Heart right ventricle (tissue), 16 donors: ENCODE measurements at regions not wholly inside any gene's neighbourhood (a gene's known extent, or its start where the extent isn't known, plus 50 kb on each side); places are given as distances from the start of the nearest gene placed in this dataset.

Experiments
- ATAC-seq, 8 donors: fragments of 200-7000 bp; cut with Tn5 transposase; one replicate each; pipeline ENCODE4 v1.9.1; 2020; ENCODE audit warnings: mild to moderate bottlenecking in 8 of 8, moderate library complexity in 8 of 8, moderate number of reproducible peaks in 1 of 8
- DNase-seq, 2 donors: peaks; one replicate each; pipeline ENCODE4 v3.0.0-alpha.2; 2020
- H3K27ac ChIP-seq, 10 donors: fragments of 200-600 bp; sonication (generic) in 2 of 10; one replicate each; pipeline versions ENCODE4 v1.5.0 to v1.8.0; 2020 to 2022; ENCODE audit warnings: mild to moderate bottlenecking in 3 of 10
- H3K27me3 ChIP-seq, 7 donors: fragments of 200-600 bp; one replicate each; pipeline ENCODE4 v1.8.0; 2021 to 2022; ENCODE audit warnings: mild to moderate bottlenecking in 2 of 7
- H3K36me3 ChIP-seq, 9 donors: fragments of 200-600 bp; sonication (generic) in 1 of 9; one replicate each; pipeline versions ENCODE4 v1.5.0 to v1.8.0; 2020 to 2022; ENCODE audit warnings: mild to moderate bottlenecking in 2 of 9
- H3K4me1 ChIP-seq, 9 donors: fragments of 200-600 bp; sonication (generic) in 1 of 9; one replicate each; pipeline versions ENCODE4 v1.5.0 to v1.8.0; 2020 to 2022; ENCODE audit warnings: mild to moderate bottlenecking in 4 of 9
- H3K4me3 ChIP-seq, 10 donors: fragments of 200-600 bp; sonication (generic) in 2 of 10; one replicate each; pipeline versions ENCODE4 v1.5.0 to v1.8.0; 2020 to 2022; ENCODE audit warnings: mild to moderate bottlenecking in 7 of 10, moderate library complexity in 2 of 10
- H3K9me3 ChIP-seq, 11 donors: fragments of 200-600 bp in 10 of 11; sonication (generic) in 2 of 11; one replicate each; pipeline versions ENCODE4 v1.5.0 to v1.8.0; 2013 to 2022; ENCODE audit warnings: mild to moderate bottlenecking in 2 of 11, control low read depth in 1 of 11, moderate library complexity in 1 of 11
- WGBS, 2 donors: extraction: QIAGEN DNeasy Blood & Tissue Kit; methylation state at CpG; one replicate each; pipeline ENCODE4 v1.1.7; 2013; ENCODE audit warnings: inconsistent platforms in 1 of 2; 5-methylcytosine and 5-hydroxymethylcytosine counted together
- intact Hi-C, 10 donors: fragments of 100-400 bp; cut with DNase I; formaldehyde crosslinking; loops; one replicate each; pipeline versions ENCODE4 v1.11.1 to v1.14.2; 2022
- TF ChIP-seq, protein P1 (sequence below), 9 donors: fragments of 200-600 bp; sonication (generic) in 2 of 9; IDR thresholded peaks; one replicate each; pipeline versions ENCODE4 v1.5.0 to v1.8.0; 2021 to 2022; ENCODE audit warnings: antibody characterized with exemption in 9 of 9, mild to moderate bottlenecking in 5 of 9, moderate library complexity in 1 of 9
- donor health status: Arrhythmogenic right ventricular cardiomyopathy.
- donor health status: ischemic (EF 13 %, LVEDD 7.1; RV severe dilation, severe dysfunction).
- donor health status: healthy with polysubstance abuse.
- donor health status: DM: no; HTN: yes; CAD: no.
- donor health status: DM: no; HTN: no; CAD: no.
- donor health status: ischemic (EF 25% LVEDD 6.9; RV normal size, moderate dysfunction).
- donor health status: ischemic (EF 25% LVEDD 5.7; RV mildly dilated, moderate dysfunction).
- donor health status: healthy.
- donor health status: DM: yes; HTN: yes; CAD: no.
- donor health status: Ischemic cardiomyopathy.
- donor health status: ischemic (EF 35%, LVEDD 5.7; RV mildly dilated, moderate dysfunction).
- donor health status: nonischemic (EF 11% LVEDD 7.7; RV severe dilation, severe dysfunction).
- donor health status: DM: yes; HTN: yes; CAD: no.
- donor health status: PGD.
- donor health status: ischemic (EF 29% LVEDD 5.4; RV normal size, mild dysfunction).
- donor health status: nonischemic (EF 23%, LVEDD 6.1; RV moderate dilation, normal function).

- H3K4me1 ChIP-seq, result peaks cover 0 to 6% (median 0%) of the 10 kb centered on the region in 9 donors
- 59 to 61% methylated on average over 26 of the region's 26 CpGs for WGBS, 2 donors
- no peak for ATAC-seq
- no peak overlapping the region for H3K27ac ChIP-seq
- TF ChIP-seq, protein P1, sequence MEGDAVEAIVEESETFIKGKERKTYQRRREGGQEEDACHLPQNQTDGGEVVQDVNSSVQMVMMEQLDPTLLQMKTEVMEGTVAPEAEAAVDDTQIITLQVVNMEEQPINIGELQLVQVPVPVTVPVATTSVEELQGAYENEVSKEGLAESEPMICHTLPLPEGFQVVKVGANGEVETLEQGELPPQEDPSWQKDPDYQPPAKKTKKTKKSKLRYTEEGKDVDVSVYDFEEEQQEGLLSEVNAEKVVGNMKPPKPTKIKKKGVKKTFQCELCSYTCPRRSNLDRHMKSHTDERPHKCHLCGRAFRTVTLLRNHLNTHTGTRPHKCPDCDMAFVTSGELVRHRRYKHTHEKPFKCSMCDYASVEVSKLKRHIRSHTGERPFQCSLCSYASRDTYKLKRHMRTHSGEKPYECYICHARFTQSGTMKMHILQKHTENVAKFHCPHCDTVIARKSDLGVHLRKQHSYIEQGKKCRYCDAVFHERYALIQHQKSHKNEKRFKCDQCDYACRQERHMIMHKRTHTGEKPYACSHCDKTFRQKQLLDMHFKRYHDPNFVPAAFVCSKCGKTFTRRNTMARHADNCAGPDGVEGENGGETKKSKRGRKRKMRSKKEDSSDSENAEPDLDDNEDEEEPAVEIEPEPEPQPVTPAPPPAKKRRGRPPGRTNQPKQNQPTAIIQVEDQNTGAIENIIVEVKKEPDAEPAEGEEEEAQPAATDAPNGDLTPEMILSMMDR (IDR thresholded peaks at IDR 0.05), result no peak
- DNase-seq, result no peak
- no peak overlapping the region for H3K4me3 ChIP-seq
- intact Hi-C loops, result no loop called here
- H3K27me3 ChIP-seq, result peaks cover 5 to 64% (median 43%) of the 10 kb centered on the region in 7 donors
- H3K9me3 ChIP-seq, result no peaks in the 10 kb centered on the region
- H3K36me3 ChIP-seq, result no peaks in the 10 kb centered on the region
These were observed 102.2 kb upstream of the NKX1-1 start for GRCh38 chr4:1508161-1509160.

DNA sequence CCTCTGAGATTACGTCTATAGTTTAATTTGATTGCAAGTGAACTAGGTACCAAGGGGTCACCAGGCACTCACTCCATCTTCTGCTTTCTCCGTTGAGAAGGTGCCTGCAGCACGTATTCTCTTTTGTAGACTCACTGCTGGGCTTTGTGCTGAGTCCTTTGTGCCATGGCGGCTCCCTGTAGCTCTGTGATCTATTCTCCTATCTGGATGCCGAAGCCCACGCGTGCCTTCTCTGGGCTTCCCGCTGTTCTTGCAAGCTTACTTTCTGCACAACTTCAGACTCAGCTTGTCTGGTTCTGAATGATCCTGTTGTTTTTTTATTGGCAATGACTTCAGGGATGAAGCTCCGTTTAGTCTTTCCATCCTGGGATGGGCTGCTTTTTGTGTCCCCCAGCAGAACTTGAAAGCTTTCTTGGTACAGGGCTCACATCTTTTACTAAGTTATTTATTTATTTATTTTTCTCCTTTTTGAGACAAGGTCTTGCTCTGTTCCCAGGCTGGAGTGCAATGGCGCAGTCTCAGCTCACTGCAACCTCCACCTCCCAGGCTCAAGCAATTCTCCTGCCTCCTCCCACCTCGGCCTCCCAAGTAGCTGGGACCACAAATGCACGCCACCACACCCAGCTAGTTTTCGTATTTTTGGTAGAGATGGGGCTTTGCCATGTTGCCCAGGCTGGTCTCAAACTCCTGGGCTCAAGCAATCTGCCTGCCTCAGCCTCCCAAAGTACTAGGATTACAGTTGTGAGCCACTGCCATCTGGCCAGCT, 100.9 kb upstream of the NKX1-1 start:
- ATAC-seq (no peak), DNase-seq (no peak)
- intact Hi-C loops, result no loop called here
- no peak overlapping the region for H3K4me3 ChIP-seq
- H3K9me3 ChIP-seq, result no peaks in the 10 kb centered on the region
- 62 to 66% methylated on average over 13 of the region's 13 CpGs for WGBS, 2 donors
- no peaks in the 10 kb centered on the region for H3K36me3 ChIP-seq
- H3K27ac ChIP-seq, result no peak overlapping the region
- peaks cover 0 to 10% (median 2%) of the 10 kb centered on the region in 9 donors for H3K4me1 ChIP-seq
- TF ChIP-seq, protein P1 (IDR thresholded peaks at IDR 0.05), result no peak
- peaks cover 0 to 65% (median 29%) of the 10 kb centered on the region in 7 donors for H3K27me3 ChIP-seq

DNA sequence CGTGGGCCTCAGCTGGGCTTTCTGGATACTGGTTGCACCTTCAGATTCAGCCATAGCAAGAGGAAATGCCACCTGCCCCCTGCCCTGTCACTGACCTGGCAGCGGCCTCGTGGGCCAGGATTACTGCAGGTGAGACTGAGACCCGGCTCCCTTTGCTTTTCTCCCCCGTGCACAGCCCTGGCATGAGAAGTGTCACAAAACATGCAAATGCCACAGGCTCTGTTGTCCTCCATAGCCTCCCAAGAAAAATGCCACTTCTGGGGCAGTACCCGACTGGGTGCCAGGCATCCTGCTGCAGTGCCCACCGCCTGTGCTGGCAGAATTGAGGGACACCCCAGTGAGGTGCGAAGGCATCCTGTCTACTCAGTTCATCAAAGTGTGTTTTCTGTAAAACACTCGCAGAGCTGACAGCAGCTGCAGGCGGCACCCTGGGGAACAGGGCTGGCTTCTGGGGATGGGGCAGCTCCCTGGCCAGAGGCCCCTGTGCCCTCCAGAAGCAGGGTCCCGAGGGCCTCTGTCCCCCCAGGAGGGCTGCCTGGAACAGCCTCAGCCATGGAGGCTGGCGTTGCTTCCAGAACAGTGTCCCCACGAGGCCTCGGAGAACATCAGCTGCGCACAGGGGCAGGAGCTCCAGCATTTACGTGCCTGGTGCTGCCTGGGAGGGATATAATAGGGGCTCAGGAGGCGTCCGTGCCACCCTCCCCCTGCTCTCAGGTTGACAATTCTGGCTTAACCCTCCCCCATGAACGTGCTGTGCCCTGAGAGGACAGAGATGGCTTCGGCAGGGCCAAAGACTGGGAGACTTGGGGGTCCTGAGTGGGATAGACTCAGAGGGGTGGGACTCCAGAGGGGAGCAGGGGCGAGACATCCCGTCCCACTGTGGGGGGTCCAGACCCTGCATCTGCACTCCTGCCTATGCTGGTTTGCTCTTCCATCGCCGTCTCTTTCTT, 99.5 kb upstream of the NKX1-1 start:
- WGBS, 2 donors, result 61 to 70% methylated on average over 24 of the region's 24 CpGs
- Histone ChIP-seq H3K4me3 (no peak overlapping the region), H3K27me3 (peaks cover 0 to 56% (median 27%) of the 10 kb centered on the region in 7 donors), H3K9me3 (no peaks in the 10 kb centered on the region), H3K27ac (no peak overlapping the region), H3K4me1 (peaks cover 0 to 21% (median 10%) of the 10 kb centered on the region in 9 donors), H3K36me3 (no peaks in the 10 kb centered on the region)
- TF ChIP-seq, protein P1 (IDR thresholded peaks at IDR 0.05), result no peak
- intact Hi-C loops, result no loop called here
- no peak for ATAC-seq
- no peak for DNase-seq
